Right ventricle myocardium inferior (tissue), 1 donor: ENCODE measurements at regions not wholly inside any gene's neighbourhood (a gene's known extent, or its start where the extent isn't known, plus 50 kb on each side); places are given as distances from the start of the nearest gene placed in this dataset.

Experiments
- ATAC-seq: fragments of 200-7000 bp; cut with Tn5 transposase; one replicate; pipeline ENCODE4 v1.9.1; 2020; ENCODE audit warnings: mild to moderate bottlenecking, moderate library complexity
- DNase-seq: peaks from one replicate; pipeline ENCODE4 v3.0.0; 2021; ENCODE audit errors: missing footprints
- intact Hi-C: fragments of 100-400 bp; cut with DNase I; formaldehyde crosslinking; loops from one replicate; pipeline ENCODE4 v1.11.0; 2022
- donor health status: DM: no; HTN: yes; CAD: no; lungs with severe emphysema.

DNA sequence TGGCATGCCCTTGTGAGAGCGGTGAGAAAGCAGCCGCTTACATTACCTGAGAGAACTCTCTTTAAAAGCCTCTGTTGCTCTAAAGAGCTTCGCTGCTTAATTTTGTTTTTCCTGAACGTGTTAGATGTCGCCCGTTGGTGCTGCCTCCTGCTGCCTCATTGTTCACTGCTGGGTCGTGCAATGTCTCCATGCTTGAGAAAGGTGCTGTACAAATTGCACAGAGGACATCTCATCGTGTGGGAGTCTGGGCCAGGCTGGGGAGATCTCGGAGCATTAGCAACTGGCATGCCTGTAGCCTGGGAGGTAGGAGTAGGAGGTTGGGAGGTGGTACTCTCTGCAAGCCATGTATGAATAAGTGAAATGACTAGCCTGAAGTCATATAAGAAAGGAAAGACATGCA, 686.0 kb downstream of the NOVA1 start:
- DNase-seq (no peak), ATAC-seq (no peak)
- intact Hi-C loops: no loop called here

DNA sequence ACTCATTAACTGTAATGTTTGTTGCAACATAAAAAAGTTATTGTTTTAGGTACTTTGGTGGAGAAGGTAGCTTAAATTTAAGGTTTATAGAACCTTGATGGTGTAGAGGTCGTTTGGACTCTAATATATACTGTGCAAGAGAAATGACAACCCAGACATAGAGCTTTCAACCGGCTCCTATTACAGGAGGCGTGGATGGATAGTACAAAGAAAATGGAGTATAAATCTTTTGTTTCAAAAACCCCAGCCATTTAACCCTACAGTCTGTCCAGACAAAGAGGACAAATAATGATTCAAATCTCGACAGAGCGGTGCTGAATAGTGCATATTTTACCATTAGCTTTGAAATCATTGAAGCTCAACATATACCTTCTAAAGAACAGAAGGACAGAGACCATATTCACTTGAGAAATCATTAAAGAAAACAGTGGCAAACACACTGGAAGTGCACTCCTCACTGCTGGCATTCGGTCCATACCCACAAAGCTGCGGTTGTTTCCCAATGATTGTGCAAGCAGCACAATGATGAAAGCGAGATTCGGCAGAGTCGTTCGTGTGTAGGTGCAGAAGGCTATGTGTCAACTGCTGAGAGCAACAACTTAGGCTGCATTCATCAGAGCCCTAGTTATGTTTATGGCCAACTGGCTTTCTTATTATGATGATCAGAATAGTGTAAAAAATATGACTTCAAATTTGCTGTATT, 688.6 kb downstream of the NOVA1 start:
- ATAC-seq: no peak
- DNase-seq: no peak
- intact Hi-C loops: no loop called here

DNA sequence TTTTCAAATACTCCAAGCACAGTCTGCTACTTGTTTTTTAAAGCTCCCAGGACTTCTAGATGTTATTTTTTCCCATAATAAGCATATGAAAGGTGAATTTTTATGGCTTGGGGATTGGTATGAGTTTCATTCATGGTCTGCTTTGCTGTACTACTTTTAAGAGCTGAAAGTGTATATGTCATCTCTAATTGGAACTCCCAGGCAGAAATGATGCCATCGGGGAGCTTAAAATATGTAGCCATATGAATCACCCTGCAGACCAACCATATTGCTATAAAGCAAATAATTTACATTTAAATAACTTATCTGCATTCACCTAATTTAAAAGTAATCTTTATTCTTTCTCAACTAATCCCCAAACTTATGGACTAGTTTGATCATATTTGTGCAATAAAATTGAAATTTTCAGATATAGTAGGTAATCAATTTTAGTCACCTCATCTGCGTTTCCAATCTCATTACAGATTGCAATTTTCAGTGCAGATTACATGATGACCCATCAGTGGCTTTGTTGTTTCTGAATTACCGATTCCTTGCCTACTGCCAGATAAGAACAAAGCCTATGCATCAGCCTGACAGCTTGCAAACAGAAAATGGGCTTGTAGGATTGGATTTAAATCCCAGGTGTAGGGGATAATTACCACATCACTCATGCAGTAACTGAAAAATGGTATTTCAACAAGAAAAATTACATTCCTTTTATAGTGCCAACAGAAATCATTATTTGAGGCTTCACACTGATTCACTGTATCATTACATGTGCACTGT, 689.4 kb downstream of the NOVA1 start:
- ATAC-seq (no peak), DNase-seq (no peak)
- intact Hi-C loops: no loop called here

DNA sequence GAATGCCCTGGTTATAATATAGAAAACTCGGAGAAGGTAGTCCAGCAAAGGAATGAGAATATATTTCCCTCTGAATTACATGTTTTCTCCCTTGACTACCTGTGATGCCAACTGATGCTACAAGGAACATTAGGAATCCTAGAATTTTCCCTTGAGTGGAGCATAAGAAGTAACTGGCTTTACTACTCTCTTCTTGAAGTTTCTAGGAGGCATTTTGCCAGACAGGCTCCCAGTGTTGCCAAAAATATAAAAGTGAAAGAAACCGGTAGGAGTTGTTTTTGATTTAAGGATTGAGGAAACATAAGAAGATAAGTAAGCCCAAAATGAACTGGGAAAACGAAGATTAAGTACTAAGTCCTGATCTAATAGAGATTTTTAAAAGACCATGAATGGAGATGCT, 693.4 kb downstream of the NOVA1 start:
- intact Hi-C loops: no loop called here
- DNase-seq: no peak
- no peak for ATAC-seq

DNA sequence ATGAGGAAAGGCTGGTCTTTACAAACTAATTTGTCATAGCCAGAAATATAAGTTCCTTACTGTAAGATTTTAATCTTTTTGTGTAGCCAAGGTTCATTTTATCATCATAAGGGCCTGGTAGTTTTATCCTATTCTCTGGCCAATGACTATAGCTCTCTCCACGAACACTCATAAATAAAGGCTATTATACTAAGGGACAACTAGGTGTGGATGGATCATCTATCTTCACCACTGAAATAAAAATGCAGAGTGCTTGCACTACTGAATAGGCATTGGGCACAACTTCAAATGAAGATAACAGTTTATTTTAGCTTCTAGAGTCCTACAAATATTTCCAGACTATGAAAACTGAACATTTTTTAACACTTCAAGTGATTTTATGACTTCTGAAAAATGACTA, 698.6 kb downstream of the NOVA1 start:
- DNase-seq (no peak), ATAC-seq (no peak)
- intact Hi-C loops: no loop called here

DNA sequence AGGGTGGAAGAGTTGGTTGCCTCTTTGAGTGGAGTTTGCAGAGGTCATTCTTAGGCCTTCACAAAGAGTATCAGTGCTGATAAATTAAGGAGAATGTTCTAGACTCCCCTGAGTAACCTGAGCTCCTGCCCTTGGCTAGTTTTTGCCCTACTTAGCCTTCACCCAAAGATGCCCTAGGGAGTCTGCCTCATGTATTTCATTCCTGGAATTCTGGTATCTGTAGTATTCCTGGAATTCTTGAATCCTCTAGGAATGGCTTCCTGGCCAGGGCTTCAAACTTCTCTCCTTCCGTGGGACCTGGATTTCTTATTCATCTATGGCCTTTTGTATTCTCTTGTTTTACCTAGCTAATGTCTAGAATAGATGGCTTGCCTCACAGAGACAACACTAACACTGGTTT, 701.1 kb downstream of the NOVA1 start:
- ATAC-seq (no peak), DNase-seq (no peak)
- intact Hi-C loops: no loop called here

DNA sequence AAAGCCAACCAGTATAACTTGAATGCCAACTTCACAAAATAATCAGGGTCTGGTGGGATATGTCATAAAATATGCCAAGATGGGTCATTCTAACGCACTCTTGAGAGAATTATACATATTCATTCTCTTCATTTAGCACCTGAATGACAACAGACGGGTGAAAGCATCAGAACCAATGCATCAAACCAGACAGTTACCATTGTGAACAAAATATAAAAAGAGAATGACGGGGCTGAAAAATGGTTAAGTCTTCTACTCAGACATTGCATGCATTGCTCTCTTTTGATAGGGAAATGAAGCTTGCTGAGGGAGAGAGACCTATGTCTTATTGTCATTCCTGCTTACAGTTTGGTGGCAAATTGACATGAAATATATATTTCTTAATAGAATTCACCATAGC, 702.1 kb downstream of the NOVA1 start:
- DNase-seq (no peak), ATAC-seq (no peak)
- intact Hi-C loops: no loop called here

DNA sequence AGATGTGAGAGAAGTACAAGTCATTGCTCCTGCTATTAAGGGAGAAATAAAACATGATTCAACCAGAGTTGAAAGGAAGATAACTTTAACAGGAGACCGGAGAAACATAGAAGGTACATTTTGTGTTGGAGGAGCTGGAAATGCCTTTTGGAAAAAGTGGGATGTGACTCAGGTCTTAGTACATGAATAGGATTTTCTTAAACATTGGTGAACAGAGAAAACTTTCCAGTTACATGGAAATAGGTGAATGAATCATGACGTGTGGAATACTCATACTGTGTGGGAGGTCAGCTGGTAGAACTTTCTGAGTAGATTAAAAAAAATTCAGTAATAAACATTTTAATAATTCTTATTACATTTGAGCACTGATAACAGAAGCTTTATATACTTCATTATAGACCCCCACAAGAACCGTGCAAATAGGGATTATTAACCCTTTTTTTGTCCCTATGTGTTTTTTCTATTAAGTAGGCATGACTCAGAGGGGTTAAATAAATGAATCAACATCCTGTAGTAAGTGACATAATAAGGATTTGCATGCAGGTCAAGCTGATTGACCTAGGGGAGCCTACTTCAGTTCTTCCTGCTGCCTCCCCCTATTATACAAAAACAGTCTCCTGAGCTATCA, 710.5 kb downstream of the NOVA1 start:
- no peak for ATAC-seq
- DNase-seq: no peak
- intact Hi-C loops: no loop called here

DNA sequence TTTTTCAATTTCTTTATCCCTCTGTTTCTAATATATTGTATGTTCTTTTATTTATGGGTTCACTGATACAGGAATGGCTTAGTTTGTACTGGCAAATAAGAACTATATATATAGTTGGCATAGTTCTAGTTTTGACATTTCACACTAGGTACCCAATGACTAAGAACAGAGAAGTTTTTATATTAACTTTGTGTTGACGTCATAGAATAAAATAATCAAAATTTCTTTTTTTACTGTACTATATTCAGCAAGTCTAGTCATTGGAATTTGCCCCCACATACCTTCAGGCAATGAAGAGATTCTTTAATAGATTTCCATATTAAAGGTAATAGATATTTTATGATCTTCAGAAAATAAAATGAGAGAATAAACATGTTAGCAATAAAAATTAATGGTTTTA, 713.2 kb downstream of the NOVA1 start:
- no peak for ATAC-seq
- DNase-seq: no peak
- intact Hi-C loops: no loop called here

DNA sequence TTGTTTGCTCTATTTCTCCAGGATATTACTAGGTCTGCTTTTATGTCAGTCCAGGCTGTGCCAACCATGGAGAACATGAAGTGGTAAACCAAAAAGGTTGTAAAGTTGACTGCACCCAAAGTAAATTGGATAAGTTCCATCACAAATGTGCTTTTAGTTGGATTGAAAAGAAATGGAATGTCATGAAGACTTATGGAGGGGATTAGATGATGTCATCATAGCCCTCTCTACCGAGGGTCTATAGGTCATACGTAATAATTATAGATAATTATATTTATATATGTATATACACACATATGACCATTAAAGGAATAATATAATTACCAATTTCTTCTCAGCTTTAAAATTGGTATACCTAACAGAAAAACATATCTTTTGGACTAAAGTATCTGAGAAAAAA, 714.9 kb downstream of the NOVA1 start:
- intact Hi-C loops: no loop called here
- no peak for ATAC-seq
- DNase-seq: no peak

DNA sequence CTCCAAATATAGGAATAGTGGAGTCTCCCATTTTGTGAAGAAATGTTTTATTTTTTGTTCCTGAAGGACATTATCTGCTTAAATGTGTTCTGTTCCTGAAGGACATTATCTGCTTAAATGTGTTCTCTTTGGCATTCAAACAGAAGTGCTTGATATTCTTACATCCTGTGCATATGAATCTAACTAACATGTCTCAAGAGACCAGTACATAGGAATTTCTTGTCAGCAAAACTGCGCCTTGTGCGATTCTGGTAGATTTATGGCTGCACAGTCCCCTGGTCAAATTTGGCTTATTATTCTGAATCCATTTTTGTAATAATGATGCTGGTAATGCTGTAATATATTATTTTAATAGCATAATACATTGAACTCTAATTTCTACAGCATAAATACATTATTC, 722.4 kb downstream of the NOVA1 start:
- ATAC-seq (no peak), DNase-seq (no peak)
- intact Hi-C loops: no loop called here

DNA sequence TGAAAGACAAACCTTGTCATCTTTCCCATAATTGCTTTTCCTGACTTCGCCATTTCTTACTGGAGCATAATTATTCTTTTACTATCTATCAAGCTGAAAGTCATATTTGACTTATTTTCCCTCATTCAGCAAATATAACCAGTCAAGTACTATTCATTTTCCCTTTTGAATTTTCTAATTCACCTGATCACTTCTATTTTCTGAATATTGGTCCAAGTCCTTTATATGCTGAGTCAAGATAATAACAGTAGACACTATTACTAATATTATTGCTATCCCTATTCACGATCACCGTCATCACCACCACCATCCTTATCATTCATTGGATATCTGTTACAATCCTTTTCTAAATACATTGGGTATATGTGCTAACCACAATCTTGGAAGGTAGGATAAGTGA, 728.0 kb downstream of the NOVA1 start:
- ATAC-seq (no peak), DNase-seq (no peak)
- intact Hi-C loops: no loop called here

DNA sequence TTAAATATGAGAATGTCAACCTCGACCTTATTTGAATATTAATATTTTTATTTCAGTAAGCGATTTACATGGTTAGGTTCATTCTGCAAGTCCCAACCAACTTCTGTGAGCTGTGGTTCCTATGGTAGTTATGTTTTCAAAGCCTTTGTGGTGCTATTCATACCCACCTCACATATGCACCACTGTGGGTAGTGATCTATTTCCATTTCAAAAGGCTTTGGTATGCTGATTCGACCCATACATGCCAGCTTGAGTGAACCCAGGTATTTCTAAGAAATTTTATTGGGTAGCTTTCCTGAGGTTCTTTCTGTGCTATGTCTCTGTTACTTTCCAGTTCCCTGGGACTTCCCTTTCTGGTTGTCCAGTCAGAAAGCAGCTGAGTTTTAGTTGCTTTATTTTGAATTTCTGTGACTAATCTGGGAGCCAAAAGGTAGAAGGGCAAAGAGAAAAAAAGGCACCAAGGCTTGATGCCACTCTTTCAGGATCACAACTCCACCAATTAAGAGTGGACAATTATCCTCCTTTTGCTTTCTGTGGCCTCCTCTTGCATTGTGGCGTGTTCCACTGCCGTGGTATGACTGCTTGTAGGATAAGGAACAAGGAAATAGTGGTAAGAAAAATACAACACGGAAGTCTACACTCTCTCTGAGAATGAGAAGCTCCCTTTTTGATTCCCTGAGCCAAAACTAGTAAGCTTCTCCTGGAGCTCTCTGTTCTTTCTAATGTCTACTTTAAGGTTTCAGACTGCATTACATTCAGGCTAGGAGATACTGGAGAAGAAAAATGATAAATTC, 729.1 kb downstream of the NOVA1 start:
- DNase-seq: no peak
- no peak for ATAC-seq
- intact Hi-C loops: no loop called here

DNA sequence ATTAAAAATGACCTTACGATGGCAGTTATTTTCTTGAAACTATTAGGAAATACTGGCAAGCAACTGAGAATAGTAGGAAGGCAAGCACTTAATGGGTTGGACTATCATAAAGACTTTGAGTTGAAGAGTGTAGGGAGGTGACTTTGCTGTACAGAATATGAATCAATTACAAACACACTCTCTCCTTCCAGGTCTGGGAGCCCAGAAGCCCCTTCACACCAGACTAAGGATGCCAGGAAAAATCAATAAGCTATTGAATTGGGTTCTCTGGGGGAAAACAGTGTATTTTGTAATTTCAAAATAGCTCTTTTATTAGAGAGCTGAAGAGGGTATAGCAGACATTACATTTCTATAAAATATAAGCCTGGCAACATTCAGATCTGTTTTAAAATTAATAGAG, 736.4 kb downstream of the NOVA1 start:
- intact Hi-C loops: no loop called here
- no peak for DNase-seq
- ATAC-seq: no peak

DNA sequence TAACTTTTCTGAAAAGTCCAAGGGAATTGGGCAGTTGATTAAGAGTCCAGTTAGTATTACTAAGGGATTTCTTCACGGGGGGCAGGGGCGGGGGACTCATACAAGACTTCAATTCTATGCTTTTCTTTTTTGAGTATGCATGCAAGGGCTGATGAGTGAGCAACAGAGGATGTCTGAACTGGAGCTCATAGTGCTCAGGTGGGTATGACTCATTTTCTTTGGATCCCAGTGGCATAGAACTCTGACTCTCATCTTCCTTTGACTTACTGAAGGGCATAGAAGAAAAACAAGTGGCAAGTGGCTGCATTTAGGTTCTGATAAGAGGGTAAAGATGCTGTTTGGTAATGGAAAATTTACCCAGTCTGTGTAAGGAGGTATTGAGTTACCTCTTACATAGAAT, 749.2 kb downstream of the NOVA1 start:
- DNase-seq (no peak), ATAC-seq (no peak)
- intact Hi-C loops: no loop called here

DNA sequence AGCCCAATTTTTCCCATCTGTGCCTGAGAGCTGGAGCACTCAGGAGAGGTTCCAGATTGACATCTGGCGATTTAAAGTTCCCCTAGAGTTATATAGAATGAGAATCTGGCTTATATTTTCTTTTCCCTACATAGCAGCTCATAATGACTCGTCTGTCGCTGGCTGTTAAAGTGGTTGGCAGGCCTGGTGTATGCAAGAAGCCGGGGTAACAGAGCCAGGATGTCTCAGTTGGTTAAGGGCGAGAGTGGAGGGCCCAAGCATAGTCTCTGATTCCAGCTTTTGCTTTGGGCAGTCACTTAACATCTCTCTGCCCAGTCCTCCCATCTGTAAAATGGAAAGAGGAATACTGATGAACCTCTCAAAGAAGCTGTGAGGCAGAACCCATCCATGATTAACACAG, 751.6 kb downstream of the NOVA1 start:
- ATAC-seq (no peak), DNase-seq (no peak)
- intact Hi-C loops: no loop called here

DNA sequence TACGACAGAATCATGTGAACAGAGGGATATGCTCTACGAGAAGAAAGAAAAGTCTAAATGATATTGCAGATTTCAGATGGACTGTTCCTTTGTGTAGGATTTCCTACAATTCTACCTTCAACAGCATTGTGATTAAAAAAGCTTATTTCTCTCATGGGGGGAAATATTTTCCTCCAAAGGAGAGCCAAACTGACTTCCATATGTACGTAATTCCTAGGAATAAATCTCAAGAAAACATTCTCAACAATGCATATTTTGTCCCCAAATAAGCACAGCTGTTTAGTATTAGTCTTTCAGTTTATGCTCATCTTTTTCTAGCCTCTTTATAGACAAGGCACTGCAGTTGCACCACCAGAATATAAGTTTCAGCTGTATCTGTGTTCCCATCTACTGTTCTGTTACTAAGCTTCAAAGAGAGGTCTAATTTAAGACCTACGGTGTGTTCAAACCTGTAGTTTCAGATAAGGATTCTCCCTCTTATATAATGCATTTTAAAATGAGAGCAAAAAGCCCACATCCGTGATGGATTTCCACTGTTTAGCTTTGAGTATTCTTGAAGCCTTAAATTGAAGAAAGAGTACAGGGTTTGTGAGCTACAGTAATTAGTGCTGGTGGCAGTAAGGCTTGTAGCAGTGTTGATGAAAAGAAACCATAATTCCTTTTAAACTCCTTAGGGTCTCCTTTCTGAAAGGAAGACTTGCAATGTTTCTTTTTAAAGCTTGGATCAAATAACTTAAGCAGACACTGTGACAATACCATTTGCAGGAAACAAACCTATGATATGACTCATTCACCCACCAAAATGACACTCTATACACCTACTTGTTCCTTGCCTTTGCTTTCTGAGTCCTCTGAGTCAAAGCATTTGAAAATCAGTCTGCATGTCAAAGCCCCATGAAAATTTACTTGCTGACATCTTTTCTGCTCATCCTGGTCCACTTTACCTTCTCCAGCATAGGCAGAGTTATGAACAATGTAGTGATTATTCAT, 754.1 kb downstream of the NOVA1 start:
- intact Hi-C loops: no loop called here
- no peak for DNase-seq
- no peak for ATAC-seq

DNA sequence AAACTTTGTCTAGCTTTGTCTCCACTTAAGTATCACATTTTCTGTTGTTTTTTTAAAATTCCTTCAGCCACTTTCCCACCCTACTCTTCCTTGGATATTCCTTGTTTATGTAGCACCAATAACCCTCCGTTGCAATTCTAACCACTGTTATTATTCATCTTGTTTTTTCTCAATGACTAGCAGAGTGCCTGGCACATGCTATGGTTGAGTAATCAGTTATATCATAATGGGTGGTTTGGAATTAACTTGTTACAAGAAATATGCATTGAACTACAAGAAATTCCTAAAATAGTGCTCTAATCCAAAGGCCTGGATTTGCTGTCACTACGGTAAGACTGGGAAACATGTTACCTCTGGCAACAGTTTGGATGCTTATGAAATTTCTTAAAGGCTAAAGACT, 756.6 kb downstream of the NOVA1 start:
- ATAC-seq (no peak), DNase-seq (no peak)
- intact Hi-C loops: no loop called here
